ENCODE measurements at regions not wholly inside any gene's neighbourhood (a gene's known extent, or its start where the extent isn't known, plus 50 kb on each side); places are given as distances from the start of the nearest gene placed in this dataset.

GRCh38 chr13:79703772-79704171 is 222.8 kb downstream of the NDFIP2 start:
- TF ChIP-seq ZNF274 (IDR thresholded peaks at IDR 0.05; ENCODE audit: low read depth, low read length): no peak
- TF ChIP-seq RAD21 (IDR thresholded peaks at IDR 0.05; ENCODE audit: low read depth): no peak
- no peak for TF ChIP-seq YY1 (IDR thresholded peaks at IDR 0.05; ENCODE audit: extremely low read depth, insufficient replicate concordance, low read depth, low read length)
- no peak for TF ChIP-seq EGR1 (IDR thresholded peaks at IDR 0.05; ENCODE audit: low read depth)
- no peak for TF ChIP-seq CTCF (IDR thresholded peaks at IDR 0.05 in 2 of 3, conservative IDR thresholded peaks at IDR 0.05 in 1 of 3; ENCODE audit: borderline replicate concordance in 1 of 3, insufficient read depth in 1 of 3, low read depth in 2 of 3, low read length in 2 of 3)
- TF ChIP-seq POLR2A (IDR thresholded peaks at IDR 0.05; ENCODE audit: borderline replicate concordance, extremely low read depth, insufficient read depth, insufficient read length): no peak
